HEK293 (cell line): ENCODE measurements at regions not wholly inside any gene's neighbourhood (a gene's known extent, or its start where the extent isn't known, plus 50 kb on each side); places are given as distances from the start of the nearest gene placed in this dataset.

Experiments
- CTCF ChIA-PET: fragments of 350-600 bp; formaldehyde crosslinking; extraction: SDS; loops from one replicate; lab custom pipeline; 2021; ENCODE audit warnings: antibody characterized with exemption; lab: Yijun Ruan, JAX
- POLR2A ChIA-PET: fragments of 300-600 bp; formaldehyde crosslinking; extraction: SDS; loops from one replicate; lab custom pipeline; 2020; ENCODE audit warnings: antibody characterized with exemption, inconsistent platforms; lab: Yijun Ruan, JAX
- H3K27ac ChIP-seq: fragments of 200-500 bp; sonication (Bioruptor generic); 2 replicates; pipeline ENCODE4 v1.5.1; 2014; ENCODE audit warnings: low read depth, low read length, control low read depth, inconsistent platforms; ENCODE audit errors: extremely low read depth
- H3K36me3 ChIP-seq, 2 experiments: fragments of 200-500 bp in 1 of 2; sonication (Bioruptor generic) in 1 of 2; 1 replicate in 1 of 2; 2 replicates in 1 of 2; pipeline ENCODE4 v1.5.1; 2014 to 2017; ENCODE audit warnings: inconsistent platforms in 2 of 2, low read length in 2 of 2; ENCODE audit not compliant: control insufficient read depth in 2 of 2, insufficient read depth in 1 of 2
- H3K4me1 ChIP-seq: fragments of 200-500 bp; sonication (Bioruptor generic); 2 replicates; pipeline ENCODE4 v1.5.1; 2014; ENCODE audit warnings: mild to moderate bottlenecking, low read length, inconsistent platforms; ENCODE audit not compliant: control insufficient read depth, insufficient read depth
- H3K4me3 ChIP-seq: 2 replicates; pipeline ENCODE4 v1.5.1; 2011; ENCODE audit warnings: low read depth, mild to moderate bottlenecking, control low read depth, low read length, moderate library complexity
- H3K9me3 ChIP-seq: fragments of 200-500 bp; sonication (Bioruptor generic); 2 replicates; pipeline ENCODE4 v1.5.1; 2014; ENCODE audit warnings: low read depth, low read length, inconsistent platforms; ENCODE audit not compliant: control insufficient read depth, insufficient read depth
- ATF2 ChIP-seq: fragments of 450-650 bp; formaldehyde crosslinking; IDR thresholded peaks from 2 replicates; pipeline ENCODE4 v1.5.1; 2016; ENCODE audit warnings: missing biosample characterization, missing genetic modification characterization, low read depth
- HOXC10 ChIP-seq: sonication (generic); formaldehyde crosslinking; IDR thresholded peaks from 2 replicates; pipeline ENCODE4 v1.8.1; 2023; ENCODE audit warnings: mild to moderate bottlenecking, missing genetic modification reagents
- SALL2 ChIP-seq: fragments of 450-650 bp; formaldehyde crosslinking; IDR thresholded peaks from 2 replicates; pipeline ENCODE4 v1.5.0; 2017; ENCODE audit warnings: missing biosample characterization, mild to moderate bottlenecking, missing genetic modification characterization, borderline replicate concordance
- TRIM28 ChIP-seq: IDR thresholded peaks from 2 replicates; pipeline ENCODE4 v1.6.1; 2011; ENCODE audit warnings: low read length, control low read depth, borderline replicate concordance
- YY1 ChIP-seq: fragments of 450-650 bp; formaldehyde crosslinking; IDR thresholded peaks from 2 replicates; pipeline ENCODE4 v1.5.1; 2018; ENCODE audit warnings: missing biosample characterization, missing genetic modification characterization
- YY2 ChIP-seq: fragments of 450-650 bp; formaldehyde crosslinking; IDR thresholded peaks from 2 replicates; pipeline ENCODE4 v1.5.1; 2016; ENCODE audit warnings: missing biosample characterization, missing genetic modification characterization
- ZBTB17 ChIP-seq: fragments of 450-650 bp; formaldehyde crosslinking; IDR thresholded peaks from 2 replicates; pipeline ENCODE4 v1.5.1; 2016; ENCODE audit warnings: missing biosample characterization, missing genetic modification characterization
- ZFP3 ChIP-seq: fragments of 450-650 bp; formaldehyde crosslinking; IDR thresholded peaks from 2 replicates; pipeline ENCODE4 v1.5.1; 2016; ENCODE audit warnings: low read depth, missing biosample characterization, missing genetic modification characterization
- ZFP37 ChIP-seq: fragments of 450-650 bp; formaldehyde crosslinking; IDR thresholded peaks from 2 replicates; pipeline ENCODE4 v1.5.1; 2016; ENCODE audit warnings: missing biosample characterization, missing genetic modification characterization
- ZNF175 ChIP-seq: fragments of 450-650 bp; formaldehyde crosslinking; IDR thresholded peaks from 2 replicates; pipeline ENCODE4 v1.5.1; 2016; ENCODE audit warnings: missing biosample characterization, missing genetic modification characterization
- ZNF223 ChIP-seq: fragments of 450-650 bp; formaldehyde crosslinking; IDR thresholded peaks from 2 replicates; pipeline ENCODE4 v1.5.1; 2016; ENCODE audit warnings: missing biosample characterization, missing genetic modification characterization
- ZNF23 ChIP-seq: fragments of 450-650 bp; formaldehyde crosslinking; IDR thresholded peaks from 2 replicates; pipeline ENCODE4 v1.5.1; 2016; ENCODE audit warnings: missing biosample characterization, missing genetic modification characterization, borderline replicate concordance
- ZNF362 ChIP-seq: fragments of 450-650 bp; formaldehyde crosslinking; IDR thresholded peaks from 2 replicates; pipeline ENCODE4 v1.5.1; 2016; ENCODE audit warnings: missing biosample characterization, missing genetic modification characterization
- ZNF623 ChIP-seq: fragments of 450-650 bp; formaldehyde crosslinking; IDR thresholded peaks from 2 replicates; pipeline ENCODE4 v1.5.1; 2016; ENCODE audit warnings: missing biosample characterization, missing genetic modification characterization
- ZNF624 ChIP-seq: fragments of 450-650 bp; formaldehyde crosslinking; IDR thresholded peaks from 2 replicates; pipeline ENCODE4 v1.5.1; 2017; ENCODE audit warnings: missing biosample characterization, missing genetic modification characterization
- ZNF645 ChIP-seq: fragments of 450-650 bp; formaldehyde crosslinking; IDR thresholded peaks from 2 replicates; pipeline ENCODE4; 2016; ENCODE audit warnings: missing biosample characterization, missing genetic modification characterization
- ZNF664 ChIP-seq: fragments of 450-650 bp; formaldehyde crosslinking; IDR thresholded peaks from 2 replicates; pipeline ENCODE4 v1.5.1; 2016; ENCODE audit warnings: missing biosample characterization, missing genetic modification characterization
- ZNF704 ChIP-seq: fragments of 450-650 bp; formaldehyde crosslinking; IDR thresholded peaks from 2 replicates; pipeline ENCODE4 v1.5.1; 2016; ENCODE audit warnings: missing biosample characterization, missing genetic modification characterization
- ZNF76 ChIP-seq: fragments of 450-650 bp; formaldehyde crosslinking; IDR thresholded peaks from 2 replicates; pipeline ENCODE4; 2016; ENCODE audit warnings: low read depth, missing biosample characterization, missing genetic modification characterization, borderline replicate concordance
- ZNF830 ChIP-seq: fragments of 450-650 bp; IDR thresholded peaks from 2 replicates; pipeline ENCODE4 v1.5.0; 2018; ENCODE audit warnings: missing biosample characterization, missing genetic modification characterization, low read depth, mild to moderate bottlenecking, moderate library complexity
- ZXDB ChIP-seq: fragments of 450-650 bp; formaldehyde crosslinking; IDR thresholded peaks from 2 replicates; pipeline ENCODE4 v1.5.1; 2016; ENCODE audit warnings: missing biosample characterization, missing genetic modification characterization
- TF ChIP-seq, protein P1 (sequence below): fragments of 450-650 bp; formaldehyde crosslinking; IDR thresholded peaks from 2 replicates; pipeline ENCODE4 v1.5.1; 2016; ENCODE audit warnings: missing biosample characterization, missing genetic modification characterization, low read depth

DNA sequence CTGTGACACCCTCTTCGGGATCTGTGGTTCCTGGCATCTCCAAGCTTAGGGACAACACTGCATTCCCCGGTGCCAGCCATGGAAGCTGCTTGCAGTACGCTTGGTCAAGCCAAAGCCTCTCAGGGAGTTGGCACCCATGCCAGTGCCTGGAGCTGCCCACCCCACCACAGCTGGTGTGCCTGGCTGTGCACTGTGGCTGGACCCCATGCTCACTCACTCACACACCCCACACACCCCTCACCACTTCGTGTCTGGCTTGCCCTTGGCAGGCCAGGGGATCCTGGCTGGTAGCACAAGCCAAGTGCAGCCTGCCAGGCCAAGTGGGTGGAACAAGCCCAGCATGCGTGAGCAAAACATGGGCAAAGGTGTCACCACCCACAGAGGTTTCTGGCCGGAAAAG lies 324.5 kb upstream of the PTGER4 start (continued):
- TF ChIP-seq ZNF362 (tag by site-specific recombination) (no peak), ZNF223 (tag by site-specific recombination) (no peak), ZNF624 (tag by site-specific recombination) (no peak), TRIM28 (no peak), ZNF623 (tag by site-specific recombination) (no peak), ZXDB (tag by site-specific recombination) (no peak)

DNA sequence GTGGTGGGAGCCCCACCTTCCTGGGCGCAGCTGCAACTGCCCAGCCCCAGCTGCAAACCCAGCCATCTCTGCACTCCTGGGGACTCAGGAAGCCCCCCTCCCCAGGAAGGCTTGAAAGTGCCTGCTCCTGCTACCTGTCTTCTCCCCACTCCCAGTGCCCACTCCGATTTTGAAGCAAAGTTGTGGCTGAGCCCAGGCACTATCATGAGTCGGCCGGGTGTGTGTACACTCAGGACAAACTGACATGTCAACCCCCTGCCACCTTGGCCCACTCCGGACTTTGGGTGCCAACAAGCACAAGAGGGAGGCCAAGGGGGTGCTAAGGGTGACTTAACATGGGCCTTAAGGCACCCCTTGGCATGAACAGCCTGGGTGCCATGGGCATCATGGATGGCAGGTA lies 325.5 kb upstream of the PTGER4 start:
- CTCF ChIA-PET, result no interaction called here
- TF ChIP-seq HOXC10 (CRISPR knock-in tag) (no peak), ZNF830 (no peak), ZNF23 (no peak), ZNF704 (tag by site-specific recombination) (no peak)

DNA sequence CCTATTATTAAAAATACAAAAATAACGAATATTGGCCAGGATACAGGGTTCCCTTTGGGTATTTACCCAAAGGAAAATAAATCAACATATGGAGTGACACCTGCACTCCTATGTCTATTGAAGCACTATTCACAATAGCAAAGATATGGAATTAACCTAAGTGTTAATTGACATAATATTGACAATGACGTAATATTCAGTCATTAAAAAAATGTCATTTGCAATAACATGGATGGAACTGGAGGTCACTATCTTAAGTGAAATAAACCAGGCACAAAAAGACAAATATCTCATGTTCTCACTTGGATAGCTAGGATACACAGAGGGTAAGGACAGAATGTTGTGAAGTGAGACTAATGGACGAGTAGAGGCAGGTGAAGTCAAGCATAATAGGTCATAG lies 326.3 kb upstream of the PTGER4 start:
- Histone ChIP-seq H3K4me1 (no peaks in the 10 kb centered on the region), H3K4me3 (no peak overlapping the region), H3K36me3 (no peaks in the 10 kb centered on the region), H3K27ac (no peak overlapping the region), H3K9me3 (no peaks in the 10 kb centered on the region)
- POLR2A ChIA-PET, result no interaction called here
- peak; percentile 72 for TF ChIP-seq ATF2 (tag by site-specific recombination)
- no peak for TF ChIP-seq ZNF175 (tag by site-specific recombination)
- CTCF ChIA-PET, result no interaction called here

More for the DNA sequence above, 325.5 kb upstream of the PTGER4 start:
- Histone ChIP-seq H3K36me3 (no peaks in the 10 kb centered on the region), H3K9me3 (no peaks in the 10 kb centered on the region), H3K4me1 (no peaks in the 10 kb centered on the region), H3K4me3 (no peak overlapping the region), H3K27ac (no peak overlapping the region)
- POLR2A ChIA-PET, result no interaction called here

DNA sequence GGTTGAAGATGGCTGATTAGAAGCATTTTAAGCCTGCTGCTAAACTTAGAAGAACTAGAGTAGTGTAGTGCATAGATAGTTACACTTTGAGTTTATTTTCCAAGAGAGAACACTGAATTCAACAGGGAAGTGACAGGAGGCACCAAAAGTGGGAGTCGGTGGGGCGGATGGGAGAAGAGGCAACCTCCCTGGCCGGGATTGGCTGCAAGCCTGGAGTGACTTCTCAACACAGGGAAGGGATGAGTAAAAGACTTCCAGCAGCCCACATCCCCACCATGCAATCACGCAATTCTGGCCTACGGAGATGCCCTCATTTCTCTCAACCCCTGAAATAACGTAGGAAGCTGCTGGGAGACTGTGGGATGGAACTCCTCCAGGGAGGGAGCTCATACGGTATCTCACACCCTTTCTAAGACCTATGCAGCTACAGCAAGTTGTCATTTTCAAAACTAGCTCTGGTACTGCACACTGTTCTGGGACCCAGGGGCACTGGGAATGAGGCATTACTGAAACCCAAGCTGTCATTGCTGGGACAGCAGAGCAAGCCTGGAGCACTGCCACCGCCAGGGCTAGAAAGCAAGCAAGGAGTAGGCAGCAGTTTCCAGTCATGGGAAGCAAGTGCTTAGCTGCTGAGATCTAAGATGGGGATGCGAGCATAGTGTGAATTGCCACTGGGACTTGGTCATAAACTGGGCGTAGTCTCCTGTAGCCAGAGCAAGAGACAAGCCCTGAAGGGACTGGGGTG lies 331.6 kb upstream of the PTGER4 start:
- Histone ChIP-seq H3K27ac (no peak overlapping the region), H3K9me3 (no peaks in the 10 kb centered on the region), H3K4me3 (no peak overlapping the region), H3K4me1 (no peaks in the 10 kb centered on the region), H3K36me3 (no peaks in the 10 kb centered on the region)
- ChIA-PET CTCF (interaction anchor here (0.8 kb wide), 1 partner anchor 19 kb away, joined by 3 read pairs; no protein-coding TSS in a partner anchor), POLR2A (no interaction called here)
- TF ChIP-seq, protein P1, sequence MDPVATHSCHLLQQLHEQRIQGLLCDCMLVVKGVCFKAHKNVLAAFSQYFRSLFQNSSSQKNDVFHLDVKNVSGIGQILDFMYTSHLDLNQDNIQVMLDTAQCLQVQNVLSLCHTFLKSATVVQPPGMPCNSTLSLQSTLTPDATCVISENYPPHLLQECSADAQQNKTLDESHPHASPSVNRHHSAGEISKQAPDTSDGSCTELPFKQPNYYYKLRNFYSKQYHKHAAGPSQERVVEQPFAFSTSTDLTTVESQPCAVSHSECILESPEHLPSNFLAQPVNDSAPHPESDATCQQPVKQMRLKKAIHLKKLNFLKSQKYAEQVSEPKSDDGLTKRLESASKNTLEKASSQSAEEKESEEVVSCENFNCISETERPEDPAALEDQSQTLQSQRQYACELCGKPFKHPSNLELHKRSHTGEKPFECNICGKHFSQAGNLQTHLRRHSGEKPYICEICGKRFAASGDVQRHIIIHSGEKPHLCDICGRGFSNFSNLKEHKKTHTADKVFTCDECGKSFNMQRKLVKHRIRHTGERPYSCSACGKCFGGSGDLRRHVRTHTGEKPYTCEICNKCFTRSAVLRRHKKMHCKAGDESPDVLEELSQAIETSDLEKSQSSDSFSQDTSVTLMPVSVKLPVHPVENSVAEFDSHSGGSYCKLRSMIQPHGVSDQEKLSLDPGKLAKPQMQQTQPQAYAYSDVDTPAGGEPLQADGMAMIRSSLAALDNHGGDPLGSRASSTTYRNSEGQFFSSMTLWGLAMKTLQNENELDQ (tag by site-specific recombination), result no peak
- TF ChIP-seq ZBTB17 (tag by site-specific recombination) (no peak), ZNF645 (tag by site-specific recombination) (no peak), ZNF664 (no peak), ZNF76 (tag by site-specific recombination) (no peak), YY1 (tag by site-specific recombination) (no peak), SALL2 (tag by site-specific recombination) (no peak), ZFP3 (no peak), YY2 (tag by site-specific recombination) (no peak), ZFP37 (tag by site-specific recombination) (no peak)
